ENCODE measurements at regions not wholly inside any gene's neighbourhood (a gene's known extent, or its start where the extent isn't known, plus 50 kb on each side); places are given as distances from the start of the nearest gene placed in this dataset.

- DNase-seq: no peak
These were observed 202.3 kb downstream of the KIF21A start for GRCh38 chr12:39240587-39240986.

GRCh38 chr12:39239490-39240486, 203.1 kb downstream of the KIF21A start:
- DNase-seq: no peak

DNA sequence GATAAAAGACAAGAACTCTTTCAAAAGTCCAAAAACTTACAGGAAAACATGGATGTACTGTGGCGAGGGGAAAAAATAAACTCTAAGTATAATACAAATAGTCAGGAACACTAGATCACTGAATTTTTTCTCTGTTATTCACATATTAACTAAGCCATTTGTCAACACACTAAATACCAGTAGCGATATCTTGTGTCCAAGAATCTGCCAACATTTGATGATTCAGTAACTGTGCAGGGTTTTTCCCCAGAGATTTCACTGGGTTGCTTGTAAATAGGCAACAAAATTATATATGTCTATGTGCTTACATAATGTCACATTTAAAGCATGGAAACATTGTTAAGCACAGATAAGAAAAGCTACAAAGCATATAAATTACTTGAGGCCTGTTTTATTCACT, 205.9 kb downstream of the KIF21A start:
- DNase-seq: no peak

- DNase-seq: no peak
These were observed 206.7 kb downstream of the KIF21A start for GRCh38 chr12:39235990-39236767.

DNA sequence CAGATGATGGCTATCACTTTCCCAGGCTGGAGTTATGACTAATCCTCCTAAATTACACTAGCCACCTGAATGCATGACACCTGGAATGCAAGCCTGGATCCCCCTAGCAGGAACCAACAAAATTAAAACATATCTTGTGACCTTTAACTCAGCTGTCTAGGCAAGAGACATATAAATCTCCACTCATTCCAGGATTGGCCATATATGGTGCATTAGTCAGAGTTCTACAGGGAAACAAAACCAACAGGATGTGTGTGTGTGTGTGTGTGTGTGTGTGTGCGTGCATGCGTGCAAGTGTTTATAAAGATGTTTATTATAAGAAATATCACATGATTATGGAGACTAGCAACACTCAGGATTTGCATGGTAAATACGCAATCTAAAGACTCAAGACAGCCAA, 212.8 kb downstream of the KIF21A start:
- DNase-seq: no peak

GRCh38 chr12:39227218-39227617, 215.7 kb downstream of the KIF21A start:
- DNase-seq: no peak

DNA sequence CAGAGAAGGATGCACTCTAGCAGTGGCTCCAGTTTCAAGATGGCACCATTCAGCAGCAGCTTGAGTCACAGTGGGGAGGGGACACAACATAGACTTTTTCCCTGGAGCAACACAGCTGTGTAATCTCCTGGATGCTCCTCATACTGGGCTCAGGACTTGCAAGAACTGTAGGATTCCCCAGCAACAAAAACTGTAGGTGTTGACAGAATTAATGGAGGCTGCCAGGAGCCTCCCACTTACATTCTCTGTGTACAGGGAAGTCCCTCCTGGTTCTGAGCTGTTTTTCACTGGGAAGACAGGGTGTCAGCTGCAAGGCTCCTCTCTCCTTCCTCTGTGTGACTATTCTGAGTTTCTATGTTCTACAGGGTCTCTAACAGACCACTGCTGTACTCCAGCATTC, 217.9 kb downstream of the KIF21A start:
- DNase-seq: no peak

DNA sequence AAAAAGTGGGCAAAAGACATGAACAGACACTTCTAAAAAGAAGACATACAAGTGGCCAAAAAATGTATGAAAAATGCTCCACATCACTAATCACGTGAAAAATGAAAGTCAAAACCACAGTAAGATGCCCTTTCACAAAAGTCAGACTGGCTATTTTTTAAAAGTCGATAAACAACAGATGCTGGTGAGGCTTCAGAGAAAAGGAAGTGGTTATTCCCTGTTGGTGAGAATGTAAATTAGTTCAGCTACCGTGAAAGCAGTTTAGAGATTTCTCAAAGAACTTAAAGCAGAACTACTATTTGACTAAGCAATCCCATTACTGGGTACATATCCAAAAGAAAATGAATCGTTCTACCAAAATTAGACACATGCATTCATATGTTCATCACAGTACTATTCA, 237.0 kb downstream of the KIF21A start:
- DNase-seq: no peak

- DNase-seq: no peak
These were observed 243.6 kb downstream of the KIF21A start for GRCh38 chr12:39199351-39199750.

GRCh38 chr12:39188689-39189088, 254.2 kb downstream of the KIF21A start:
- DNase-seq: no peak

DNA sequence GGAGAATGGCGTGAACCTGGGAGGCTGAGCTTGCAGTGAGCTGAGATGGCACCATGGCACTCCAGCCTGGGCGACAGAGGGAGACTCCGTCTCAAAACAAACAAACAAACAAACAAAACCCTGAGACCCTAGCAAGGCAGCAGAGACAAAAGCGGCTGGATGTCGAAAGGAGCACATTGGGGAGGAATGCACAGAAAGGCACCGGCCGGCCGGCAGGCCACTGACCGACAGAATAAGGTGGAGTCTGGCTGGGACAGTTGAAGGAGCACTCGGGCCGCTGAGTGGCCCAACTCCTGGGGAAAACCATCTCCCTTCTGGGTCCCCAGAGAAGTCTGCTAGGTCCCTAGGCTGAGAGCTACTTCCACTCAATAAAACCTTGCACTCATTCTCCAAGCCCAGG, 256.2 kb downstream of the KIF21A start:
- no peak for DNase-seq

DNA sequence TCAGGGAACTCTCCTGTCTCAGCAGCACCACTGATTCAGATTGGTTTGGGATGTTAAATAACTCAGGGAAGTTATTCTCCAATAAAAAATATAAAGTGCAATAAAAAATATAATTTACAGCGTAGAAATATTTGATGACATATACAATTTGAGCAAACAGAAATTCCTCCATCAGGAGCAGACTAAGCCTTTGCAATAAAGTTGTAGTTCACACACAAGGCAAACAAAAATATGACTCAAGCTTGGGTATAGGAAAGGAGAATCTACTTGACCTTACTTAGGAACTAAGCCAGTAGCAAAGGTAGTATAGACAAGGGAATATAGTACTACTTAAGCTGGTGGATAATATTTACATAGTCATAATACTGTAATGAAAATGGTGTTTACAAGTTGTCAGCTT, 264.1 kb downstream of the KIF21A start:
- no peak for DNase-seq

DNA sequence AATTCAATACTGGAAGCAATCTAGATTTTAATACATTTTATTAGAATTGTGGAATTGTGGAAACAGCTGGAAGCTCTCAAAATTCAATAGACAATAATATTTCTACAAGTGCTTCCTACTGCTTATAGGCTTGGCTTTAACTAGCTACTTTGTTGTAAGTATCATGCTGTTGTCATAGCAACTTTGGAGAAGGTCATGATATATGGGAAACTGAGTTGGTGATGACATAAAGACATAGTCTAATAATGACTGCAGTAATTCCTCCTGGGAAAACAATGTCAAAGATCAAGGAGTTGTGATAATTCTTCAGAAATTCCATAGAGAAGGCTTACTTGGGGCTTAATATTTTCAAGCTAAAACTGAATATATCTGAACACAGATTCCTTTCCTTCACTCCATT, 266.6 kb downstream of the KIF21A start:
- no peak for DNase-seq

GRCh38 chr12:39173726-39174125, 268.3 kb upstream of the CPNE8 start:
- no peak for DNase-seq

DNA sequence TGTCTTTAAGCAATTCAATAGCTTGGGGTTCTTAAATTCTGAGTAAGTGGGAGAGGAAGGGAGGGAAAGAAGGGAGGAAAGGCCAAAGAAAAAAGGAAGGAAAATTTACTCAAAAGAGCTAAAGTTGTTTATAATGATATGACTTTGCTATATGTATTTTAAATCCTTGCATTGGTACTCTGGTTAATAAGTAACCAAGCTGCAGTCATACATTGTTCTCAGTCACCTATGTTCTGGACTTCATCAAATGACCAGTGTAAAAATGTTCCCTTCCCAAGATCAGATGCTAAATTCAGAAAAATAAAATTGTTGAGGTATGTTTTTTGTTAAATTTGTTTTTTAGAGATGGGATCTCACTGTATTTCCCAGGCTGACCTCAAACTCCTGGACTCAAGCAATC, 259.9 kb upstream of the CPNE8 start:
- no peak for DNase-seq

DNA sequence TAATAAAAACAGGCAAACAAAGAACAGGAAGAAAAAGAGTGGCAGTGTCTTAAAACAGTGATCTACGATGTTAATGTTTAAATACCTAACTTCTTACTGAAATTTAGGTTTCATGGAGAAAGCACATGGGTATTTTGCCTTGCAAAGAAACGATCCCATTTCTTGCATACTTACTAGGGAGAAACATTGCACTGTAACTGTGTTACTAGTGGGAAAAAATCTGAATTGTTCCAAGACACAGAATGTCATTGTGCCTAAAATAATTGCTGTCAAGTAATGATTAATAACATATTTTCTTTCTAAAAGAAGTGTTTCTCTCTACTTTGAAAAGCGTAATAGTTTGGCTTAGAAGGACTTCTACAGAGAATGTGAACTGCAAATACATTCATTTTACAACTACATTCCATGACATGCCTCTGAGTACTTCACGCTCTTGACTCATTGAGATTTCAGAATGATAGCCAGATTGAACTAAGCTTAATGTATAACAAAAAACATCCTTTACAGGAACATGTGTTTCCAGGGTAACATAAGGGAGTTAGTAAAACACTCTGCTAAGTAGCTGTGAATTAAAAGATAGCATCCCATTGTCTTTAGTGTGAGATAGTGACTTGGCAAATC, 256.2 kb upstream of the CPNE8 start:
- no peak for DNase-seq

DNA sequence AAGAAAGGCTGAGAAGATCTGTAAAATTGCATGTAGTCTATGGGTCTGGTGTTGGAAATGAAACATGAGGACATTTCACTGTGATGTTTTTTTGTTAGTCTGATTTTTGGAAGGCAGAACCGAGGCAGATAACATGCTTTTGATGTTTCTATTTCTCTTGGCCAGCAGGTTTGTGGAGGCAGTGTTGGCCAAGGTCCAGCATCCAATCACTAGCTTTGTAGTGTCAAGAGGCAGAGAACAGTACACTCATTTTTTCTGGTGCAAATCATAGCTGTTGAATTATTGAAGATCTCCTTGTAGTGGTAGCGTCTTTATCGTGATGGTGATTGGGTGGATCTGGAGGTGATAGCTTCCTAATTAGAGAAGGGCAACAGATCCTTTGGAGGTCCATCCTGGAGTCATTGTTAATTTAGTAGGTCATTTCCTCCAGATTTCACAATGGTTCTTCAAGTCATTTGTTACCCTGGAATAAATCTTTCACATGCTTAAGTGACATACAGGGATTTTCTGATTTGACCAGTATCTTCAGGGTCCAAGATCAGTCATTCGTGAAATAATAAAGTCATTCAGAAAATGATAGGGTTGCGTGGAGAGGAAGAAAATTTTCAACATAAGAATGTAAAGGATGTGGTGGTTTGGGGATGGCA, 252.4 kb upstream of the CPNE8 start:
- no peak for DNase-seq

DNA sequence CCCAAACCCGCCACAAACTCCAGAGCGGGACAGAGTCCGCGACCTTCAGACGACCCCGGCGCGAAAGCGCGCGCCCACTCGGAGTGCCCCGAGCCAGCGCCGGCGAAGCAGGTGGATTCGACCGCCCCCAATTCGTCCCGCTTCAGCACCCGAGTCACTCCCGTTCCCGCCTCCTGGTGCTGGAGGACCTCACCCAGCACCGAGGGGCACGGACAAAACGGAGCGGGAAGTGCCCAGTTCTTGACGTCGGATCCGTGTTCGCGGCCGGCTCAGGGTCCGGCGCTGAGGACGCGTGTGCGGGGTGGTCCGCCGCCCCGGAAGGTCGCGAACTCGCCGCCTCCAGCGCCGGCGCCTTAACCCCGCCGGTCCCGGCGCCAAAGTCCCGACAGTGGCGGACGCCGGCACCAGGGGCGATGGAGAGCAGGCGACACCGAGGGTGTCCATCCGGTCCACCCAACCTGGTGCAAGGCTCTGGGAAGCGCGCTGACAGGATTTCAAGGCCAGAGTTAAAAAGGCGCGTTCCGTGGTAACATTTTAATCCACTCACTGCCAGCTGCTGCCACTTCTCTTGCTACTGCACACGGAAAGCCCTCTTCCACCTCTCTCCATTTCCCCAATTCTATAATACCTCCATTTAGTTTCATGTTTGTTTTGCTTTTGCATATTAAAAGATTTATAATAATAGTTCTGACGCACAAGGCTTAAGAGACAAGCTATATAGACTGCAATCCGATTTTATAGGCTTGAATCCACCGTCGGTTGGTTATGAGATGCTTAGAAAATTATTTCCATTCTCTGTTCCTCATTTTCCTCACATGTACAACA, 240.0 kb upstream of the CPNE8 start:
- no peak for DNase-seq

GRCh38 chr12:39144613-39145061, 239.2 kb upstream of the CPNE8 start:
- DNase-seq: no peak

GRCh38 chr12:39138268-39138667, 232.9 kb upstream of the CPNE8 start:
- DNase-seq: no peak

DNA sequence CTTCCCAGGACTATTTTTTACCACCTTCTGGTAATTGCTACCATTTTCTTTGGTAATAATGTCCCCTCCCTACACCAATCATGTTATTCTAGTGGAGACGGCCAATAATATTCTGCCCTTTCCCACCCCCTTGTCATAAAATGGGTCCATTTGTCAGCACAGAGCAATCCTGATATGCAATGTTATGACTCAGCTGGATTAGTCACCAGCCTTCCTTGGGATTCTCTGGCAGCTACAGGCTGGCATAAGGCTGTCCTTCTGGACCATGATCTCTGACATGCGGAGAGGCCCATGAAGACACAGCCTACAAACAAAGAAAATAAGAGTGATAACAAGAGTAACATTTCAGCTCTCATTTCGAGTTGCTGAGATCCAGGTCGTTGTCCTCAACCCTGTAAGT, 222.0 kb upstream of the CPNE8 start:
- no peak for DNase-seq

DNA sequence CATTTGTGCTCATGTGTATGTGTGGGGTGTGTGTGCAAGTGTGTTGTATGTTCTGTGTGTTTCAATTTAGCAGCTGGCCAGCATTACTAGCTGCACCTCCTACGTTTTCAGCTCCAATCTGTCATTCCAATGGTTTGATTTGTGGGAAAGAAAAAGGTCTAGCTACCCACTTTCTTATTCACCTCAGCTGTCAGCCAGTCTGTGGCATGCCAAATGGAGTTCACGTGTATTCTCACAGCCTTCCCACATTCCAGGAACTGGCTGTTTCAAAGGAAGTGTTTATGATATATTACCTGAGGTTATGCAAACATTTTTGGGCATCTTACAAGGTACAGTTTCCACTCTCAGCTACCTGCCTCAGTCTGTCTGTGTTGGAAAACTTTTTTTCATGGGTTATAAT, 220.2 kb upstream of the CPNE8 start:
- no peak for DNase-seq

Measured in CD4-positive, alpha-beta T cell treated with Interleukin-10 for 1 hour (primary cell).